GM23338 (cell line): ENCODE measurements at regions not wholly inside any gene's neighbourhood (a gene's known extent, or its start where the extent isn't known, plus 50 kb on each side); places are given as distances from the start of the nearest gene placed in this dataset.

Source experiments
- CREB1 ChIP-seq: fragments of 250-450 bp; sonication (Bioruptor Pico); IDR thresholded peaks from 2 replicates; pipeline ENCODE4 v1.5.0; 2020; ENCODE audit warnings: low read depth, mild to moderate bottlenecking, moderate library complexity
- CTCF ChIP-seq, 2 experiments: fragments of 200-600 bp in 1 of 2; sonication (generic) in 1 of 2; conservative IDR thresholded peaks; 2 replicates each; pipeline versions ENCODE4 v1.5.1 to v1.6.1; 2016 to 2017; ENCODE audit warnings: antibody characterized with exemption in 2 of 2, low read depth in 2 of 2, mild to moderate bottlenecking in 2 of 2, moderate library complexity in 1 of 2
- EZH2 ChIP-seq: fragments of 200-600 bp; sonication (generic); IDR thresholded peaks from one replicate; pipeline ENCODE4 v1.8.0; 2017; ENCODE audit warnings: antibody characterized with exemption, mild to moderate bottlenecking, low read depth; ENCODE audit not compliant: unreplicated experiment
- EZH2phosphoT487 ChIP-seq: fragments of 200-600 bp; sonication (generic); IDR thresholded peaks from one replicate; pipeline ENCODE4 v1.8.1; 2018; ENCODE audit warnings: antibody characterized with exemption; ENCODE audit not compliant: unreplicated experiment
- JUNB ChIP-seq: IDR thresholded peaks from one replicate; pipeline ENCODE4 v1.6.1; 2016; ENCODE audit warnings: antibody characterized with exemption; ENCODE audit not compliant: unreplicated experiment
- POLR2AphosphoS5 ChIP-seq: IDR thresholded peaks from 2 replicates; pipeline ENCODE4 v1.6.1; 2016; ENCODE audit warnings: antibody characterized with exemption, low read depth
- REST ChIP-seq: IDR thresholded peaks from one replicate; pipeline ENCODE4 v1.6.1; 2018; ENCODE audit warnings: antibody characterized with exemption; ENCODE audit not compliant: unreplicated experiment
- STAT1 ChIP-seq: IDR thresholded peaks from one replicate; pipeline ENCODE4 v1.6.1; 2016; ENCODE audit warnings: antibody characterized with exemption; ENCODE audit not compliant: unreplicated experiment
- ZNF331 ChIP-seq: fragments of 250-450 bp; sonication (Bioruptor Pico); IDR thresholded peaks from 2 replicates; pipeline ENCODE4 v1.5.0; 2020; ENCODE audit warnings: low read depth, mild to moderate bottlenecking, moderate library complexity

GRCh38 chr4:35963383-35963782 lies 280.9 kb downstream of the ARAP2 start:
- TF ChIP-seq CTCF (conservative IDR thresholded peaks at IDR 0.05; ENCODE audit: low read depth in 2 of 2) (no peak), EZH2 (no peak), REST (no peak), POLR2AphosphoS5 (no peak), ZNF331 (CRISPR knock-in tag) (no peak), CREB1 (no peak), EZH2phosphoT487 (no peak), STAT1 (no peak), JUNB (no peak)
